ENCODE measurements at regions not wholly inside any gene's neighbourhood (a gene's known extent, or its start where the extent isn't known, plus 50 kb on each side); places are given as distances from the start of the nearest gene placed in this dataset.

DNA sequence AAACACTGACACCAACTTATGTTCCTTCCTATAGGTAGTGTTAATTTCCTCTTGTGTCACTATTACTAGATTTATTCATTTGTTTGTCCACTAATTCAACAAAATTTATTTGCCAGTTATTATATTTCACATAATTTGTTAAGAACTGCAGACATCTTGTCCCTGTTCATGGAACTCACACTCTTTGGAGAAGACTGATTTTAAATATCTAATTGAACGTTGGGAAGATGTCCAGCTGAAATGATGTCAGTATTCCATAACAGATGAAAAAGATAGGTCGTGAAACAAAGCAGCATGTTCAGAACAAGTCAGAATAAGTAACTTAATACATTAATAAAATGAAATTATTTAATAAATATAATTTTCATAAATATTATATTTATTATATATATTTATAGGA, 873.1 kb upstream of the PHF14 start:
- no peak overlapping the region for H3K27ac ChIP-seq
- WGBS, 2 donors (ENCODE audit: low coverage in 1 of 2): 60 to 78% methylated on average over 2 of the region's 2 CpGs
- no peak for ATAC-seq
- no peak for TF ChIP-seq EP300 (IDR thresholded peaks at IDR 0.05)
- H3K4me1 ChIP-seq: no peaks in the 10 kb centered on the region
- H3K4me3 ChIP-seq: no peak overlapping the region
- H3K27me3 ChIP-seq: no peaks in the 10 kb centered on the region
- no peaks in the 10 kb centered on the region for H3K36me3 ChIP-seq
- no peaks in the 10 kb centered on the region for H3K9me3 ChIP-seq

- ATAC-seq: no peak
- TF ChIP-seq EP300 (IDR thresholded peaks at IDR 0.05) (no peak), POLR2A (IDR thresholded peaks at IDR 0.05) (no peak), POLR2AphosphoS5 (IDR thresholded peaks at IDR 0.05) (no peak)
- TF ChIP-seq, protein P1, sequence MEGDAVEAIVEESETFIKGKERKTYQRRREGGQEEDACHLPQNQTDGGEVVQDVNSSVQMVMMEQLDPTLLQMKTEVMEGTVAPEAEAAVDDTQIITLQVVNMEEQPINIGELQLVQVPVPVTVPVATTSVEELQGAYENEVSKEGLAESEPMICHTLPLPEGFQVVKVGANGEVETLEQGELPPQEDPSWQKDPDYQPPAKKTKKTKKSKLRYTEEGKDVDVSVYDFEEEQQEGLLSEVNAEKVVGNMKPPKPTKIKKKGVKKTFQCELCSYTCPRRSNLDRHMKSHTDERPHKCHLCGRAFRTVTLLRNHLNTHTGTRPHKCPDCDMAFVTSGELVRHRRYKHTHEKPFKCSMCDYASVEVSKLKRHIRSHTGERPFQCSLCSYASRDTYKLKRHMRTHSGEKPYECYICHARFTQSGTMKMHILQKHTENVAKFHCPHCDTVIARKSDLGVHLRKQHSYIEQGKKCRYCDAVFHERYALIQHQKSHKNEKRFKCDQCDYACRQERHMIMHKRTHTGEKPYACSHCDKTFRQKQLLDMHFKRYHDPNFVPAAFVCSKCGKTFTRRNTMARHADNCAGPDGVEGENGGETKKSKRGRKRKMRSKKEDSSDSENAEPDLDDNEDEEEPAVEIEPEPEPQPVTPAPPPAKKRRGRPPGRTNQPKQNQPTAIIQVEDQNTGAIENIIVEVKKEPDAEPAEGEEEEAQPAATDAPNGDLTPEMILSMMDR (IDR thresholded peaks at IDR 0.05): no peak
- Histone ChIP-seq H3K4me3 (no peak overlapping the region), H3K36me3 (no peaks in the 10 kb centered on the region), H3K9me3 (no peaks in the 10 kb centered on the region), H3K27ac (no peak overlapping the region), H3K4me1 (no peaks in the 10 kb centered on the region), H3K27me3 (no peaks in the 10 kb centered on the region)
- 40 to 51% methylated on average over 2 of the region's 2 CpGs for WGBS, 2 donors (ENCODE audit: low coverage in 1 of 2)
These were observed 872.3 kb upstream of the PHF14 start for GRCh38 chr7:10101351-10101750.

DNA sequence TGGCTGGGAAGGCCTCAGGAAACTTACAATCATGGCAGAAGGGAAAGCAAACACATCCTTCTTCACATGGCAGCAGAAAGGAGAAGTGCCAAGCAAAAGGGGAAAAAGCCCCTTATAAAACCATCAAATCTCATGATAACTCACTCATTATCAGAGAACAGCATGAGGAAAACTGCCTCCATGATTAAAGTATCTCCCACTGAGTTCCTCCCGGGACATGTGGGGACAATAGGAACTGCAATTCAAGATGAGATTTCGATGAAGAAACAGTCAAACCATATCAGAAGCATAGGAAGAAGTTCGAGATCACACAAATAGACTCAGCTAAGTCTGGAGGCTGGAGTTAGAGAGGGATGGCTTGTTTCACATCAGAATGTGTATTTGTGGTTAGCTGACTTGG, 869.4 kb upstream of the PHF14 start:
- Histone ChIP-seq H3K36me3 (no peaks in the 10 kb centered on the region), H3K9me3 (no peaks in the 10 kb centered on the region), H3K27ac (no peak overlapping the region), H3K4me3 (no peak overlapping the region), H3K27me3 (no peaks in the 10 kb centered on the region), H3K4me1 (no peaks in the 10 kb centered on the region)
- TF ChIP-seq POLR2A (IDR thresholded peaks at IDR 0.05): no peak
- 71 to 100% methylated on average over 1 to 3 of the region's 3 CpGs for WGBS, 2 donors (ENCODE audit: low coverage in 1 of 2)
- no peak for ATAC-seq

GRCh38 chr7:10106609-10107008, 867.1 kb upstream of the PHF14 start:
- TF ChIP-seq EP300 (IDR thresholded peaks at IDR 0.05) (no peak), POLR2AphosphoS5 (IDR thresholded peaks at IDR 0.05) (no peak), POLR2A (IDR thresholded peaks at IDR 0.05) (no peak)
- 0 to 38% methylated on average over 1 of the region's 1 CpG for WGBS, 2 donors (ENCODE audit: low coverage in 1 of 2)
- H3K9me3 ChIP-seq: no peaks in the 10 kb centered on the region
- no peak overlapping the region for H3K4me3 ChIP-seq
- no peaks in the 10 kb centered on the region for H3K4me1 ChIP-seq
- H3K27me3 ChIP-seq: no peaks in the 10 kb centered on the region
- no peak overlapping the region for H3K27ac ChIP-seq
- no peak for ATAC-seq
- no peaks in the 10 kb centered on the region for H3K36me3 ChIP-seq

DNA sequence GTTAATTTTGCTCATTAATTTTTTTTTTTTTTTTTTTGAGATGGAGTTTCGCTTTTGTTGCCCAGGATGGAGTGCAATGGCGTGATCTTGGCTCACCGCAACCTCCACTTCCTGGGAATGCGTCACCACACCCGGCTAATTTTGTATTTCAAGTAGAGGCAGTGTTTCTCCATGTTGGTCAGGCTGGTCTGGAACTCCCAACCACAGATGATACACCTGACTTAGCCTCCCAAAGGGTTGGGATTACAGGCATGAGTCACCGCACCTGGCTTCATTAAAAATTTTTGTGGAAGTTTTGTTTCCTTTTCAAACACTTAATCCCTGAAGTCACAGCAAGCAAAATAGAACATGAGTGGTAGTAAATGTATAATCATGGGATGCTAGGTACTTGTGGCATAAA, 857.2 kb upstream of the PHF14 start:
- Histone ChIP-seq H3K4me1 (no peaks in the 10 kb centered on the region), H3K9me3 (no peaks in the 10 kb centered on the region), H3K36me3 (no peaks in the 10 kb centered on the region), H3K27ac (no peak overlapping the region), H3K27me3 (no peaks in the 10 kb centered on the region), H3K4me3 (no peak overlapping the region)
- TF ChIP-seq, protein P1 (IDR thresholded peaks at IDR 0.05): no peak
- TF ChIP-seq POLR2A (IDR thresholded peaks at IDR 0.05) (no peak), EP300 (IDR thresholded peaks at IDR 0.05) (no peak), POLR2AphosphoS5 (IDR thresholded peaks at IDR 0.05) (no peak)
- ATAC-seq: no peak
- WGBS, 2 donors (ENCODE audit: low coverage in 1 of 2): 94 to 98% methylated on average over 3 to 5 of the region's 6 CpGs

- Histone ChIP-seq H3K36me3 (no peaks in the 10 kb centered on the region), H3K27me3 (no peaks in the 10 kb centered on the region), H3K4me3 (no peak overlapping the region), H3K4me1 (peaks cover 0 to 13% (median 0%) of the 10 kb centered on the region in 3 donors), H3K27ac (no peak overlapping the region), H3K9me3 (no peaks in the 10 kb centered on the region)
- WGBS, 2 donors (ENCODE audit: low coverage in 1 of 2): 63 to 76% methylated on average over 1 of the region's 1 CpG
- TF ChIP-seq POLR2A (IDR thresholded peaks at IDR 0.05): no peak
- TF ChIP-seq POLR2AphosphoS5 (IDR thresholded peaks at IDR 0.05): no peak
- TF ChIP-seq EP300 (IDR thresholded peaks at IDR 0.05): no peak
- TF ChIP-seq, protein P1 (IDR thresholded peaks at IDR 0.05): no peak
- ATAC-seq: no peak
These were observed 855.9 kb upstream of the PHF14 start for GRCh38 chr7:10117815-10118214.
